ENCODE measurements at regions not wholly inside any gene's neighbourhood (a gene's known extent, or its start where the extent isn't known, plus 50 kb on each side); places are given as distances from the start of the nearest gene placed in this dataset.

GRCh38 chr15:62324382-62324781, 159.3 kb upstream of the C2CD4B start:
- TF ChIP-seq CTCF (IDR thresholded peaks at IDR 0.05; ENCODE audit: low read depth, low read length, missing input control) (no peak), RXRA (IDR thresholded peaks at IDR 0.05) (no peak), EGR1 (IDR thresholded peaks at IDR 0.05; ENCODE audit: low read depth in 2 of 2) (no peak), FOXA2 (IDR thresholded peaks at IDR 0.05) (no peak), REST (IDR thresholded peaks at IDR 0.05) (no peak), HNF4G (IDR thresholded peaks at IDR 0.05) (no peak), ATF3 (IDR thresholded peaks at IDR 0.05) (no peak), RAD21 (IDR thresholded peaks at IDR 0.05) (no peak), JUND (IDR thresholded peaks at IDR 0.05) (no peak), ZBTB33 (IDR thresholded peaks at IDR 0.05) (no peak), FOXA1 (IDR thresholded peaks at IDR 0.05) (no peak), YY1 (IDR thresholded peaks at IDR 0.05) (no peak), TAF1 (conservative IDR thresholded peaks at IDR 0.05) (no peak)

Measured in liver (tissue), 3 donors.